ENCODE measurements at regions not wholly inside any gene's neighbourhood (a gene's known extent, or its start where the extent isn't known, plus 50 kb on each side); places are given as distances from the start of the nearest gene placed in this dataset.

- Histone ChIP-seq H3K36me3 (no peaks in the 10 kb centered on the region), H3K9me3 (no peaks in the 10 kb centered on the region), H3K27me3 (no peaks in the 10 kb centered on the region), H3K4me3 (no peak overlapping the region), H3K4me1 (peaks cover 4 to 37% (median 15%) of the 10 kb centered on the region in 4 donors), H3K27ac (peak overlapping the region in 3 of 4 donors; percentile 60 to 61 (median 61))
- 67 to 77% methylated on average over 7 to 8 of the region's 8 CpGs for WGBS, 2 donors (ENCODE audit: low coverage in 1 of 2)
- in situ Hi-C loops (cut with MboI; ENCODE audit: low pct_ligation_motif_present in 1 of 4, low pct_unique_long_range_greater_than_20kb in 1 of 4, low sequenced_read_pairs in 3 of 4) = no loop called here
- TF ChIP-seq CTCF (IDR thresholded peaks at IDR 0.05) = no peak
- TF ChIP-seq EP300 (IDR thresholded peaks at IDR 0.05; ENCODE audit: low read depth) = no peak
- no peak for TF ChIP-seq POLR2A (IDR thresholded peaks at IDR 0.05)
- no peak for TF ChIP-seq POLR2AphosphoS5 (IDR thresholded peaks at IDR 0.05)
- no peak for DNase-seq
- intact Hi-C loops (cut with DNase I; ENCODE audit: low total_unique reads) = no loop called here
Measured at GRCh38 chr15:70270752-70271111, 173.0 kb upstream of the TLE3 start.

- intact Hi-C loops (cut with DNase I; ENCODE audit: low total_unique reads) = loop anchor here (10.0 kb wide), 1 partner anchor 175 kb away; the partner anchor contains the start of gene TLE3
- peak overlapping the region in 3 of 4 donors; percentile 60 to 61 (median 61) for H3K27ac ChIP-seq
Measured at GRCh38 chr15:70269991-70270751, 172.5 kb upstream of the TLE3 start.

GRCh38 chr15:70269311-70269911 is 171.7 kb upstream of the TLE3 start:
- H3K4me3 ChIP-seq = no peak overlapping the region
- H3K36me3 ChIP-seq = no peaks in the 10 kb centered on the region
- intact Hi-C loops (cut with DNase I; ENCODE audit: low total_unique reads) (loop anchor here (10.0 kb wide), 1 partner anchor 175 kb away; the partner anchor contains the start of gene TLE3), in situ Hi-C loops (cut with MboI; ENCODE audit: low pct_ligation_motif_present in 1 of 4, low pct_unique_long_range_greater_than_20kb in 1 of 4, low sequenced_read_pairs in 3 of 4) (no loop called here)
- WGBS, 2 donors (ENCODE audit: low coverage in 1 of 2) = 89% methylated on average over 9 of the region's 9 CpGs; no CpG with 5 or more reads in 1 of the 2 donors
- H3K27ac ChIP-seq = no peak overlapping the region
- no peaks in the 10 kb centered on the region for H3K27me3 ChIP-seq
- H3K9me3 ChIP-seq = no peaks in the 10 kb centered on the region
- DNase-seq = no peak
- TF ChIP-seq EP300 (IDR thresholded peaks at IDR 0.05; ENCODE audit: low read depth) (no peak), CTCF (IDR thresholded peaks at IDR 0.05) (no peak), POLR2AphosphoS5 (IDR thresholded peaks at IDR 0.05) (no peak), POLR2A (IDR thresholded peaks at IDR 0.05) (no peak)
- H3K4me1 ChIP-seq = peaks cover 4 to 44% (median 20%) of the 10 kb centered on the region in 4 donors

More at GRCh38 chr15:70269991-70270751, 172.5 kb upstream of the TLE3 start:
- DNase-seq = peak; percentile 19
- in situ Hi-C loops (cut with MboI; ENCODE audit: low pct_ligation_motif_present in 1 of 4, low pct_unique_long_range_greater_than_20kb in 1 of 4, low sequenced_read_pairs in 3 of 4) = no loop called here
- H3K36me3 ChIP-seq = no peaks in the 10 kb centered on the region
- H3K4me1 ChIP-seq = peaks cover 4 to 37% (median 16%) of the 10 kb centered on the region in 4 donors
- WGBS, 2 donors (ENCODE audit: low coverage in 1 of 2) = 49 to 62% methylated on average over 3 to 10 of the region's 10 CpGs
- no peaks in the 10 kb centered on the region for H3K9me3 ChIP-seq
- H3K27me3 ChIP-seq = no peaks in the 10 kb centered on the region
- no peak overlapping the region for H3K4me3 ChIP-seq
- no peak for TF ChIP-seq EP300 (IDR thresholded peaks at IDR 0.05; ENCODE audit: low read depth)
- no peak for TF ChIP-seq CTCF (IDR thresholded peaks at IDR 0.05)
- peak in 1 of 3 donors; percentile 6 for TF ChIP-seq POLR2AphosphoS5 (IDR thresholded peaks at IDR 0.05)
- TF ChIP-seq POLR2A (IDR thresholded peaks at IDR 0.05) = no peak

GRCh38 chr15:70268698-70269251 is 171.1 kb upstream of the TLE3 start:
- Histone ChIP-seq H3K4me3 (no peak overlapping the region), H3K27ac (no peak overlapping the region), H3K36me3 (no peaks in the 10 kb centered on the region), H3K4me1 (peaks cover 4 to 50% (median 21%) of the 10 kb centered on the region in 4 donors), H3K9me3 (no peaks in the 10 kb centered on the region), H3K27me3 (no peaks in the 10 kb centered on the region)
- 72% methylated on average over 18 of the region's 18 CpGs; no CpG with 5 or more reads in 1 of the 2 donors for WGBS, 2 donors (ENCODE audit: low coverage in 1 of 2)
- in situ Hi-C loops (cut with MboI; ENCODE audit: low pct_ligation_motif_present in 1 of 4, low pct_unique_long_range_greater_than_20kb in 1 of 4, low sequenced_read_pairs in 3 of 4) (no loop called here), intact Hi-C loops (cut with DNase I; ENCODE audit: low total_unique reads) (loop anchor here (10.0 kb wide), 1 partner anchor 174 kb away; the partner anchor contains the start of gene TLE3)
- no peak for DNase-seq
- no peak for TF ChIP-seq CTCF (IDR thresholded peaks at IDR 0.05)
- no peak for TF ChIP-seq EP300 (IDR thresholded peaks at IDR 0.05; ENCODE audit: low read depth)
- TF ChIP-seq POLR2AphosphoS5 (IDR thresholded peaks at IDR 0.05) = no peak
- no peak for TF ChIP-seq POLR2A (IDR thresholded peaks at IDR 0.05)

Data from transverse colon (tissue), 4 donors.